RCC 7860 (cell line): ENCODE measurements at regions not wholly inside any gene's neighbourhood (a gene's known extent, or its start where the extent isn't known, plus 50 kb on each side); places are given as distances from the start of the nearest gene placed in this dataset.

Source experiments
- DNase-seq: peaks from one replicate; pipeline ENCODE4 v3.0.0-alpha.2; 2015; ENCODE audit warnings: low spot score
- FAIRE-seq: peaks from 2 replicates; lab custom pipeline; 2012; peaks lifted over from hg19 to GRCh38; lab: Jason Lieb, UNC

DNA sequence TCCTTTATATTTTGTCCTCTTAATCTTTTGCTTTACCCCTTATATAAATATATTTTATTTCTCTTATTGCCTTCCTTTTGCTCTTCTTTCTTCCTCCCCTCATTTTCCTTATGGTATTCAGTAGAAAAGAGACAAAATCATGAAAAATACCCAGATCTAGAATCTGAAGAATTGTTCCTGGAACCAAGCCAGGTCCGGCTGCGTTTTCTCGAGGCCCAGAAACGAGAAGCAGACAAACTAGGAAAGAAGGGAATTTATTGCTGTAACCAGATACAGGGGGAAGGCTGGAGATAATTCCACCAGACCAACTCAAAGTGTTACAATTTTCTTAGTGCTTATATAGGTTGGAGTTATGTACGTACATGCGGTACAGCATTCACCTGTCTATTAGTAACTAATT, 328.7 kb downstream of the GABRG1 start:
- DNase-seq (no peak), FAIRE-seq (no peak)

DNA sequence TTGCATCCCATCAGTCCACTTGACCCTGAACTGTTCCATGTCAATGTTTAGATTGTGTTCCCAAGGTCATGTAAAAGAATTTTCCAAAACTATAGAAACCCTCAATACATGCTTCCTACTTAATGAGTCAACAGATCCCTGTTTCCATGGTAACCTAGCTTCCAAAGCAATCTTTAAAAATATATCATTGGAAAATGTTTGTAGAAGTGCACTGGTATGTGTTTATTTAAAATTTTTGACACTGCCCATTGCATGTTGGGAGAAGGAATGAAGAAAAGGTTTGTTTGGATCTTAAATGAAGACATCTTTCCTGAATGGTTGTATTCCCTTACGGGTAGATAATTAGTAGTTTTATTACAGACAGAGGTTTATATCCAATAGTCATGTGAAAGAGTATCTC, 345.3 kb downstream of the GABRG1 start:
- no peak for DNase-seq
- FAIRE-seq = no peak

DNA sequence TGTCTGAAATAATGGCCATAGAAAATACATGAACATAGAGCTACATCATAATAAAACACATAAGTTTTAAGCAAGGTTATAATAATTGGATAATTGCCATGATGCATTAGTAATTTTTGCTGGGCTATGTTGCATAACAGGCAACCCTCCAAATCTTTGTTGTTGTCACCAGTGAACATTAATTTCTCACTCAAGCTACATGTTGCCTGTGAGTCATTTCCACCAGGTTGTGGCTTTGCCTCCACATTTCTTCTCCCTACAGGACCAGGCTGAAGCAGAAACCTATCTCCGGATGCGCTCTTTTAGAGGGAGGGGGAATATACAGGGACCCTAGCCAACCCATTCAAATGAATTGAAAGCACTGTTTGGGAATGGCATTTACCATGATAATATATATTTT, 347.7 kb downstream of the GABRG1 start:
- no peak for FAIRE-seq
- no peak for DNase-seq

DNA sequence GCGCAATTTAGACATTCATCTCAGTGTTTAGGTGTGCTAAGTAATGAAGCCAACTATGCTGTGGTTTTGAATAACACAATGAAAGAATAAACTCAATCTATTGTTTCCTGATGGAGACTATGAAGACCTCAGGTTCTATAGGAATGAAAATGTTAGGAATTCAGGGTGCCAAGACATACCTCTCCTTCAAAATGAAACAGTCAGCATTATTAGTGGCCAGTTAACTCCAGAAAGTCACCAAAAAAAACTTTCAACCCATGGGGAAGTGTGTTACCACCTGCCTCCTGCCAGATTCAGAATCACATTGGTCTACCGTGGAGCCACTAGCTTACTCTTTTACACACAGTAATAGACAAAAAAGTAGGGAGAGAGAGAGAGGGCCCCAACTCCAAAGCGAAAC, 352.9 kb downstream of the GABRG1 start:
- FAIRE-seq (no peak), DNase-seq (no peak)

- DNase-seq (no peak), FAIRE-seq (no peak)
These were observed 358.3 kb downstream of the GABRG1 start for GRCh38 chr4:45765521-45765920.

DNA sequence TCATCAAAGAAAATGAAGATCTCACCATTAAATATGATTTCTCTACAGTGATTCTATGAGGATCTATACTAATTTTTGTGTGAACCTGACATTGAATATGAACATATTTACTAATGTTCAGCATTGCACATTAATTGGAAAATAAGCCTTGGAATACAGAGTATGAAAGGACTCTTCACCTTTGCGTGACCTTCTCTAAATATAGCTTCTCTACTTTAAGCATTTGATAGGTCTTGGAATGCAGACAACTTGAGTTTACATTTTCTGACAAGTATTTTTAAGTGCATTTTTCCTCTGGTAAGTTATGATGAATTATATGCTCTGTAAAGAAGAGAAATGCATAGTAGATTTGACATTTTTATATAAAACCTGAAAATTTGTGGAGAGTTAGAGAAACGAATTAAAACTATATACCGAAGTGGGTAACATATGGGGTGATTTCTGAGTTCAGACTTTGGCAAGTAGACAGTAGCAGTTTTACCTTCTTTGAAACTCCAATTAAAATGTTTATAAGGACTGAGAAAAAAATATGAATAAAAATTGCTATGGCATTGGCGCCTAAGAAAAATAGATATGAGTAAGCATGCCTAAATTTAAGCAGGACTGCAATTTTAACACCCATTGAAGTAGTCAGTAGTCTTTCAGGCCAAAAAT, 371.9 kb downstream of the GABRG1 start:
- DNase-seq = no peak
- no peak for FAIRE-seq

- no peak for DNase-seq
- FAIRE-seq = no peak
These were observed 373.1 kb downstream of the GABRG1 start for GRCh38 chr4:45750721-45751120.

- DNase-seq (no peak), FAIRE-seq (no peak)
These were observed 378.1 kb downstream of the GABRG1 start for GRCh38 chr4:45745741-45746140.

DNA sequence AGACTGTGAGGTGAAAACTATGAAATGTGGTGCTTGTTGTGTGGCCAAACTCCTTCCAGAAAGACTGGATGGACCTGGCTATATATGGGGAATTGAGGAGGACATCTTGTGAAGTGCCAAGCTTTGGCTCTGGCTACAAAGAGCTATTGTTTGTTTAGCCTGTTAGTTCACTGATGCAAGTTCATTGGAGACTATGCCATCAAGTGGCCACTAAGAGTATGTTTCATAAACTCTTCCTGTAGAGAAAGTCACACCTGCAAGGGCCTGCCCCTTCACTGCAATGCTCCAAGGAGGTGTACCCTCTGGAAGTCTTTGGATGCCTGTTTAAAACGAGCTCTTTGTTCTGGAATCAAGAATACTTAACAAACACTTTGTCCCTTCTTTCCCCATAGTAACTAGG, 382.0 kb downstream of the GABRG1 start:
- no peak for DNase-seq

GRCh38 chr4:45732161-45732560, 391.7 kb downstream of the GABRG1 start:
- no peak for DNase-seq
- FAIRE-seq = no peak

More for the DNA sequence above, 382.0 kb downstream of the GABRG1 start:
- no peak for FAIRE-seq

GRCh38 chr4:45716093-45716492, 407.8 kb downstream of the GABRG1 start:
- no peak for DNase-seq
- FAIRE-seq = no peak

- no peak for DNase-seq
- FAIRE-seq = no peak
These were observed 409.9 kb downstream of the GABRG1 start for GRCh38 chr4:45713996-45714395.

DNA sequence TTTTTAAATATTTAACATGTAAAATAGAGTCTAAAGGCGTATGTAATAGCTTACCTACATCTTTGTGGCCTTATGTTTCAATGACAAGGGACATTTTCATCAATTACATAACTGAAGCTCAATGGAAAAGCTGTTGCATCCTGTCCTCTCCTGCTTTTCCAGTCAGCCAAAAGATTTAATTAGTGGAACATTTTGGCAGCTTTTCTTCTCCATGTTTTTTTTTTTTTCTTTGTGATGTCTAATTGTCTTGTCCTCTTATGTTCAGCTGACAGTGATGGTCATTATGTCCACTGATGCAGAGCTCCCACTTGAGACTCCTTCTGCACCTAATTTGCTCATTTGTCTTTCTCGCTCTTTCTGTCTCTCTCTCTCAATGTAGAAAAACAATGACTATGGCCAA, 422.2 kb downstream of the GABRG1 start:
- DNase-seq (no peak), FAIRE-seq (no peak)

DNA sequence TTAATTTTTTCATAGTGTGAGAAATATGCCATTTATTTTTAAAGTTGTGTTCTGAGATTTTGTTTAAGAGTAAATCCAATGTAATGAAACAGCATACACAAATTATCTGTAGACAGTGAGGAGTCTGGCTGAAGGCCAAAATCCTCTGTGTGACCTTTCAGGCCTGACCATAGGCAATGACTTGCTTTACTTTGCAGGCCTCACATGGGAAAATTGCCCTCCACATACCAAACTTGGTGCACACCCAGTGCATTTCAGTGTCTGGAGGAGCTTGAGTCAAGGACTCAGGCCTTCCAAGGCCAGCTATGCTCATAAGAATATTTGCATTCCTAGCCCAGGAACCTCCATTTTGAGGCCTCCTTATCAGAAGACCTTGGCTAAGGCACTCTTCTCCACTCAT, 430.1 kb downstream of the GABRG1 start:
- no peak for DNase-seq

GRCh38 chr4:45692131-45692735, 431.6 kb downstream of the GABRG1 start:
- no peak for DNase-seq
- FAIRE-seq = no peak

More for the DNA sequence above, 430.1 kb downstream of the GABRG1 start:
- no peak for FAIRE-seq

DNA sequence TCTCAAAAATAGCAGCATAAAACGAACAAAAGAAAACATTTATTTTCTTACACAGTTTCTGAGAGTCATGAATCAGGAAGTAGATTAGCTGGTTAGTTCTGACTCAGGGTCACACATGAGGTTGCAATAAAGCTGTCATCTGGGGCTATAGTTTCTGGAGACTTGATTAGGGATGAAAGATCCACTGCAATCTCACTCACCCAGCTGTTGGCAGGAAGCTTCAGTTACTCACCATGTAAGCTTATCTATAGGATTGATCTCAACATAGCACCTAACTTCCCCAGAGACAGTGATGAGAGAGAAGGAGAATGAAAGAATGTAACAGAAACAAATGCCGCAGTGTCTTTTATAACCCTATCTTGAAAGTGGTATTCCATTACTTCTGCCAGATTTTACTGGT, 435.5 kb downstream of the GABRG1 start:
- DNase-seq = no peak
- FAIRE-seq = no peak

DNA sequence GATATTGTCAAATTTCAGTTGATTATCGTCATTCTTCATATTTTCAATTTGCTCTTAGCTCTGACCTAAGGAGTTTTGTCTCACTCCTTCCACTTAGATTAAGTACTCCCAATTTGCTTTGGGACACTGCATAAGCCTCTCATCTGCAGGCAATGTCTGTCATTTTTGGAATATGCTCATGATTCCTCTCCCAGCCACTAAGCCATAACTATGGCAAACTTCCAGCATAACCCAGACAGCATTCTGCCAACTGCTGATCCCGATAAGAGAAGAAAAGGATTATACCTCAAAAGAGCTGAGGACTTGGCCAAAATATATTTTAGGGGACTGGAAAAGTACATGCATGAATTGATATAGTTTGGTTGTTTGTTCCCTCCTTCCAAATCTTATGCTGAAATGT, 444.4 kb downstream of the GABRG1 start:
- no peak for FAIRE-seq

DNA sequence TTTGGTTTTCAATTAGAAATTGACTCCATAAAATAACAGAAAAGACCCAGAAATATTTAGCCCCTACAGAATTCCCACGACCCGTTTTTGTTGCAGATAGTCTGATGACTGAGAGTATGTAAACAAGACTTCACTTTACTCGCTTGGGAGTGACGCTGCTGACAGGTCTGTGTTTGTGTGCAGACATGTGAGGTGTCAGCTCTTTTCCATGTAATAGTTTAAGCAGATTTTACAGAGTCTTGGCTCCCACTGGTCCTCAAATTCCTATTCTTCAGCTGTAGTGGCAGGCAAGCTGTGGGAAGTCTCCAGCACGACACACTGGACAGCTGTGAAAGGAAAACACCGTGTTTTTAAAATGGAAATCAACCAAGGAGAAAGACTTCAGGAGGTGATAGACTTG, 455.7 kb downstream of the GABRG1 start:
- no peak for FAIRE-seq
- DNase-seq = no peak

More for the DNA sequence above, 444.4 kb downstream of the GABRG1 start:
- DNase-seq = no peak

GRCh38 chr4:45663628-45664081, 460.2 kb downstream of the GABRG1 start:
- FAIRE-seq (no peak), DNase-seq (no peak)

GRCh38 chr4:45663003-45663402, 460.9 kb downstream of the GABRG1 start:
- DNase-seq = no peak
- FAIRE-seq = no peak

GRCh38 chr4:45661893-45662292, 462.0 kb downstream of the GABRG1 start:
- DNase-seq = no peak
- no peak for FAIRE-seq

- DNase-seq = no peak
- no peak for FAIRE-seq
These were observed 473.3 kb downstream of the GABRG1 start for GRCh38 chr4:45650545-45650944.

DNA sequence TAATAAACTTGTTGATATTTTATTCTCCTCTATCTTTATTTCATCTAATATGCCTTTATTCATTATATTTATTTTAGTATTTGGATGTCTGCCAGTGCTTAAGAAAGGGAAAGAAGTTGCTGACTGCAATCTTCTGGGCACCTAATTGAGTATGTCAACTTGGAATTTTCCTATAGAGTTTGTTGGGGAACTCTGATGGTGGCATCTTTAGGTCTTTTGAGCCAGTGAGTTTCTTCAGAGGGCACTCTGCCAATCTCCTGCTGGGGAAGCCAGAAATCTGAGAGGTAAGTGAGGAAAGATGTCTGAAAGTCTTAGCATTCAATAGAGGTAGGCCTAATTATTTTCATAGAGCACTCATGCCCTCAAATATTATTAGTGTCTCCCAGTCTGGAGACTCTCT, 475.0 kb downstream of the GABRG1 start:
- DNase-seq (no peak), FAIRE-seq (no peak)
